GM18505 (cell line): ENCODE measurements at regions not wholly inside any gene's neighbourhood (a gene's known extent, or its start where the extent isn't known, plus 50 kb on each side); places are given as distances from the start of the nearest gene placed in this dataset.
A peak's percentile ranks its signal among the peaks of the same experiment; 100 is the strongest.
"Not testable (repeated sequence)": the region's sequence is repeated elsewhere in the genome, so short reads cannot be mapped to it uniquely, and the experiment has no call there.

Source experiments
- ATAC-seq: cut with Tn5 transposase; IDR thresholded peaks from one replicate; pipeline ENCODE4 v1.9.1; 2021; ENCODE audit not compliant: unreplicated experiment
- POLR2A ChIP-seq: IDR thresholded peaks from 4 replicates; pipeline ENCODE4 v1.6.1; 2011; ENCODE audit warnings: borderline replicate concordance; ENCODE audit not compliant: insufficient read depth, insufficient read length; ENCODE audit errors: extremely low read depth

DNA sequence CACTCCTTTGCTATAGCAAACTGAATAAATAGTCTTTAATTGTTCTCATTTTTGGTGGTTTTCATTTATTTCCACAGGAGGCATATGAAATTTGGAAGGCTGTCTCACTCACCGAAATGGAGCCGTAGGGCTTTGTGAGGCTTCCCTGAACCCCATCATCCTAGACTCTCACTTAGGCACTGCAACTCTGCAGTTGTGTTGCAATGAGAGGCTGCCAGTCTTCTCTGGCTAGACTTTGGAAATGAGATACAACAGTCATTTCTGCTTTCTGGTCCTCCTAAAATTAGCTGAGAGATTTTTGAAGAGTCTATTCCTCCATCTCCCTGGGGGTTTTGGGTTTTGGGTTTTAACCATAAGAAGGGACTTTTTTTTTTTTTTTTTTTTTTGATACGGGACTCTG is 146.5 kb downstream of the SH3BGRL start:
- ATAC-seq: no peak
- TF ChIP-seq POLR2A: no peak

DNA sequence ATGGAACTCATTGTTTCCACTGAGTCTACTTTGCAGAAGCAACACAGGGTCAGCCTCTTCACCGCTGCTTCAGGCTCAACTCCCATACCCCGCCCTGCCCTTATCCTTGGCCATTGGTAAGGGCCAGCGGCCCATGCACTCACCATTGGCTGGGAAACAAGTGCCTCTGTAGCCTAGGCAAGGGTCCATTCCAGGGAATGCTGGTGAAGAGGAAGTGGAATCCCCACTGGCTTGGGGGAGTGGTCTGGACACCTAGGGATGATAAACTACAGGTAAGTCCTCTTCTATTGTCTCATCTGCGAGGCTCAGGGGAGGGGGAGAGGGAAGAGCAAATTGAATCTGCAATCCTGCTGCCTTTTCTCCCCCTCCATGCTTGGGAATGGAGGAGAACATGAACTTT is 153.1 kb downstream of the SH3BGRL start:
- no peak for TF ChIP-seq POLR2A
- no peak for ATAC-seq

DNA sequence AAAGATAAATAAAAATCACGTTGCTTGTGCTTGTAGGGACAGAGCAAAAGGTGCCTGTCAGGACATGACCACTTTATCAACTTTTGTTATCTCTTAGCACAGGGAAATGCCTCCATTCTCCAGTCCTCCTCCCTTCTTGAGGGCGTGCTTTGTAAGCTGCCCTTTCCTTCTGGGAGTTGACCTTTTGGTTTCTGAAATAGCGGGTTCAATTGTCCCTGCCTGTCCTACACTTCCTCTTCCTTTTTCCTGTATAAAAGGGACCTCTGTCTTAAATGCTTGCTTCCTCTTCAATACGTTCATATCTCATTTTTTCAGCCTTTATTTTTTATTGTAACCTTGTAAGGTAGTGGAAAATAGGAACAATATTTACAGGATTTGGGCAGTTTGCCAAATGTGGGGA is 153.5 kb downstream of the SH3BGRL start:
- TF ChIP-seq POLR2A: no peak
- ATAC-seq: no peak

DNA sequence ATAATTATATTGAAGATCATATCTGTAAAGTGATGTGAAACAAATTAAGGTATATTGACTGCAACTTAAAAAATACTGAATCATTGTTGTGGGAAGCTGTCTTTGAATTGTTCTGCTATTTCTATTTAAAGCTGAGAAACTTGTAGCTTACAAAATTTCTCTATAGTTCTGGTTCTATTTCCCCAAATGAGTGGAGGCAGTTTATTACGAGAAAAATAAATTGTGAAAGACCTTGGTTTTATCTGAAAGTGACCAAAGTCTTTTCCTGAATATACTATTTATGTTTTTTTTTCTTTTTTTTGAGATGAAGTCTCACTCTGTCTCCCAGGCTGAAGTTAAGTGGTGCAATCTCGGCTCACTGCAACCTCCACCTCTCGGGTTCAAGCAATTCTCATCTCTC is 165.4 kb downstream of the SH3BGRL start:
- ATAC-seq: no peak
- no peak for TF ChIP-seq POLR2A

DNA sequence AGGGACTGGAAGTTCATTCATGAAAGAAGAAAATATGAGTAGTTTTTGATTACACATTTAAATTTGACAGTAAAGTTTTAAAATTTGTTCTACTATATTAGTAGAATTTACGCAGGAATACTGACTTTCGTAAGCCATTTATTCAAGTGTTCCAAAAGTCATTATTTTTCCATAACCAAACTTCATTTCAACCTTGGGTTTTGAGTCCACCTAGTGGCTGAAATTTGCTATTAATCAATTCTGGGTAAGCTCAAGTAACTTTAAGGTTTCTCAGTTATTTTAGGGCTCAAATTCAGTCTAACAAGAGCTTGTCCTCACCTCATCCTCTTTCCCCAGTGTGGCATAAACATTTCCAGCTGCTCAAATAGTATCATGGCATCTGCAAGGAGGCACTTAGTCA is 175.4 kb downstream of the SH3BGRL start:
- no peak for ATAC-seq
- no peak for TF ChIP-seq POLR2A

DNA sequence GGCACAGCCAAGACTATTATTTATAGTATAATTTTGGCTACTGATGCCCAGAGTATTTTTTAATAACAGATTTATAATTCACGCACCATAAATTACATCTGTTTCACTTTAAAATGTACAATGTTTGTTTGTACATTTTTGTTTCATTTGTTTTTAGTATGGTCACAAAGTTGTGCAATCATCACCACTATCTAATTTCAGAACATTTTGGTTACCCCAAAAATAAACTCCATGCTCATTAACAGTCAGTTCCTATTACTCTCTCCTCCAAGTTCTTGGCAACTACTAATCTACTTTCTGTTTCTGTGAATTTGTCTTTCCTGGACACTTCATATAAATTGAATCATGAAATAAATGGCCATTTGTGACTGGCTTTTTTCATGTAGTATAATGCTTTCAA is 176.7 kb downstream of the SH3BGRL start:
- ATAC-seq: no peak

DNA sequence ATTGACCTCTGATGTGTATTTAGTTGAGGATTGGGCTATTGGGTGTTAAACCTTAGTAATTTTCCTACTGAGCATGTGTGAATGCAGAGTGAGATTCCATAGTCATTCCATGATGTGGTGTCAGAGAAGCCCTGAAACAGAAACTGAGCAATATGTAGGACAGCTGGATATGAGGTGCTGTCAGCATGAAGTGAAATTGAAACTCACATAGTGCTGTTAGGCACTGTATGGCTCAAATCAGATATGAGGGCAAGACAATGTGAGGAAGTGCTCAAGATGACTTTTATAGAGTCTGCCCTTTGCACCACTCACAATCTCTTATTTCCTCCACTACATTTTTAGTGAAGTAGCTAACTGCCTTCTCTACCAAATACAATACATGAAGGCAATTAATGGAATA is 188.3 kb downstream of the SH3BGRL start:
- ATAC-seq: peak; percentile 88
- no peak for TF ChIP-seq POLR2A

More for the DNA sequence above, 176.7 kb downstream of the SH3BGRL start:
- no peak for TF ChIP-seq POLR2A

DNA sequence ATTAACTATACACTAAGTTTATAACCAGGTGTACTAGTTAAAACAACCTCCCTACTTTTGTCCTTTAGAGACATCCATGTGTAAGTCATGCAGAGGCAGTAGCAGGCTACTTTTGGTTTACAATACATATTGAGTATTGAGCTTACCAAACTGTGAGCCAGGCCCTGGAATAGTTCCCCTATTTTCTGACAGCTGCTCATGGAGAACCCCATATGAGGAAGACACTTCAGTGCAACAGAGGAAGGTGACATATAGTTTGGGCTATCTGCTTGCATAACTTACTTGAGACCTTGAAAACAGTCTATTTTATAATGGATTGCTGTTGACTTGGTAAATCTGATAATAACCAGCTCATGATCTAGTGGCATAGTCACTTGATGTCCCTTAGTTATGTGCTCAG is 190.5 kb downstream of the SH3BGRL start:
- TF ChIP-seq POLR2A: no peak
- ATAC-seq: no peak

DNA sequence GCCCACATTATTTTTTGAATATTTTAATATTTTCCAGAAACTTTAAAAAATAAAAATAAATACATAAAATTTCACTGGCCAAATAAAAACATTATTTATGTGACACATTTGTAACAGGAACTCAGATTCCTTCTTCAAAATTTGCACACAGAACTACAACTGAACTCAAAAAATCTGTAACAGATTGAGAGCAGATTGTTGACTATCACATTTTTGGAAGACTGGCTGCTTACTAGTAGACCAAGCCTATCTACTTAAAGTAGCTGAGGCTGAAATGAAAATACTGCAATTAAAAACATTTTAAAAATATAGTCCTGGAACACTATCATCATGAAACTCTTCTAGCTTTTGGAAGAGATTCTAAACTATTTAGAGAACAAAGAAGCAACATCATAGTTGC is 203.9 kb downstream of the SH3BGRL start:
- TF ChIP-seq POLR2A: no peak
- no peak for ATAC-seq

DNA sequence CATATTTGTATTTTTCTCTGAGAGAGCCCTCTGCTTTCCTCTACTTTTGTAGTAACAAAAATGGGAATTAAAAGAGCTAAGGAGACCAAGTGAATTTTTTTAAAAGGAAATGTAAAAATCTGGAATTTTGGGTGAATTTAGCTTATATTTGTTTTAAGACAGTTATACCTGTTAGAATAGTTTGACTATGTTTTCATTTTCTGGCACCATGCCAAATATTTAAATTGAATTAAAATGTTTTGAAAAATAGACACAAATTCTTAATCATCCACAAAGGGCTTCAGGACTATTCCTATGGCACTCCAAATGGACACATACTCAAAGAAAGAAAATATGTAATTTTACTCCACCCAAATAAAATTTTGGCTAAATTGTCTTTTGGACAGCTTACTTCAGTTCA is 209.6 kb downstream of the SH3BGRL start:
- no peak for TF ChIP-seq POLR2A
- ATAC-seq: no peak

DNA sequence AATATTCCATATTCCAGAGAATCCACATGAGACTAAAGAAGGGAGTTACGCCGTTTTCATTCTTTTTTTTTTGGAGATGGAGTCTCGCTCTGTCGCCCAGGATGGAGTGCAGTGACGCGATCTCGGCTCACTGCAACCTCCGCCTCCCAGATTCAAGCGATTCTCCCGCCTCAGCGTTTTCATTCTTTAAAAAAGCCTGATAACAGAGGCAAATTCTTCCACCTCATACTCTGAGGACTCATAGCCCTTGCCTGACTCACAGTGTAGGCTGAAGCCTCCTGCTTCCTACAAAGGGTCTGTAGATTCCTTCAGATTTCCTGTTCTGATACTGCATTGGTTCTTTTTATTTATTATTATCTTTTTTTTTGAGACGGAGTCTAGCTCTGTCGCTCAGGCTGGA is 210.5 kb downstream of the SH3BGRL start:
- TF ChIP-seq POLR2A: no peak
- no peak for ATAC-seq

DNA sequence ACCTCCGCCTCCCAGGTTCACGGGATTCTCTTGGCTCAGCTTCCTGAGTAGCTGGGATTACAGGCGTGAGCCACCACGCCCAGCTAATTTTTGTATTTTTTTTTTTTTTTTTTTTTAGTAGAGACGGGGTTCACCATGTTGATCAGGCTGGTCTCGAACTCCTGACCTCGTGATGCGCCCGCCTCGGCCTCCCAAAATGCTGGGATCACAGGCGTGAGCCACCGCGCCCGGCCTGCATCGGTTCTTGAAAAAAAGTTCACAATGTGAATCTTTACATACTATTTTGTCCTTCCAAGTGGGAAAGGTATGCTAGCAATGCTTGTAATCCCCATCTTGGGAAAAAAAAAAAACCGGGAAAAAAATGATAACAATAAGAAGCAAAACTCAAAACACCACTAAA is 211.0 kb downstream of the SH3BGRL start:
- not testable (repeated sequence) for ATAC-seq

DNA sequence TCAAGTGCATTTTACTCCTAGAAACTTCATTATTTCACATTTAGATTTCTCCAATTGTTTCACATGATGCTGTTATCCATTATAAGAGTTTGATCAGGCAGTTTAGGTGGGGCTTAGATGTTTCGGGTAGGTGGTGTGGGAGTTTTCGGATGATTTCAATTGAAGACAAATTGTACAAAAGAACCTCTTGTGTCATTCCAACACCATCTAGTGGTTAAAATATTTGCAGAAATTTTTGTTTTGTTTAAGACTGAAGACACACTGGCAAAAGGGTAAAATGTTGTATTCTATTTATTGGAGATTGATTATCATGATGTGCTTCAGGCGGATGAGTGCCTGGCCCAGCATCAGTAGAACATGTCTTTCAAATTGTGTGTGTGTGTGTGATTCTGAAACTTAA is 212.7 kb downstream of the SH3BGRL start:
- ATAC-seq: no peak

More for the DNA sequence above, 212.7 kb downstream of the SH3BGRL start:
- no peak for TF ChIP-seq POLR2A
